ENCODE measurements at regions not wholly inside any gene's neighbourhood (a gene's known extent, or its start where the extent isn't known, plus 50 kb on each side); places are given as distances from the start of the nearest gene placed in this dataset.
"Not testable (repeated sequence)": the region's sequence is repeated elsewhere in the genome, so short reads cannot be mapped to it uniquely, and the experiment has no call there.

DNA sequence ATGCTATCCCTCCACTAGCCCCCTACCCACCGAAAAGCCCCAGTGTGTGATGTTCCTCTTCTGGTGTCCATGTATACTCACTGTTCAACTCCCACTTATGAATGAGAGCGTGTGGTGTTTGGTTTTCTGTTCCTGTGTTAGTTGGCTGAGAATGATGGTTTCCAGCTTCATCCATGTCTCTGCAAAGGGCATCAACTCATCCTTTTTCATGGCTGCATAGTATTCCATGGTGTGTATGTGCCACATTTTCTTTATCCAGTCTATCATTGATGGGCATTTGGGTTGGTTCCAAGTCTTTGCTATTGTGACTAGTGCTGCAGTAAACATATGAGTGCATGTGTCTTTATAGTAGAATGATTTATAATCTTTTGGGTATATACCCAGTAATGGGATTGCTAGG is 599.3 kb upstream of the B3GAT1 start:
- TF ChIP-seq ZFP3 (CRISPR knock-in tag; IDR thresholded peaks at IDR 0.05) = not testable (repeated sequence)
- TF ChIP-seq, protein P1, sequence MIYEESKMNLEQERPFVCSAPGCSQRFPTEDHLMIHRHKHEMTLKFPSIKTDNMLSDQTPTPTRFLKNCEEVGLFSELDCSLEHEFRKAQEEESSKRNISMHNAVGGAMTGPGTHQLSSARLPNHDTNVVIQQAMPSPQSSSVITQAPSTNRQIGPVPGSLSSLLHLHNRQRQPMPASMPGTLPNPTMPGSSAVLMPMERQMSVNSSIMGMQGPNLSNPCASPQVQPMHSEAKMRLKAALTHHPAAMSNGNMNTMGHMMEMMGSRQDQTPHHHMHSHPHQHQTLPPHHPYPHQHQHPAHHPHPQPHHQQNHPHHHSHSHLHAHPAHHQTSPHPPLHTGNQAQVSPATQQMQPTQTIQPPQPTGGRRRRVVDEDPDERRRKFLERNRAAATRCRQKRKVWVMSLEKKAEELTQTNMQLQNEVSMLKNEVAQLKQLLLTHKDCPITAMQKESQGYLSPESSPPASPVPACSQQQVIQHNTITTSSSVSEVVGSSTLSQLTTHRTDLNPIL (CRISPR knock-in tag; IDR thresholded peaks at IDR 0.05; ENCODE audit: low read depth) = not testable (repeated sequence)
